ENCODE measurements at regions not wholly inside any gene's neighbourhood (a gene's known extent, or its start where the extent isn't known, plus 50 kb on each side); places are given as distances from the start of the nearest gene placed in this dataset.

DNA sequence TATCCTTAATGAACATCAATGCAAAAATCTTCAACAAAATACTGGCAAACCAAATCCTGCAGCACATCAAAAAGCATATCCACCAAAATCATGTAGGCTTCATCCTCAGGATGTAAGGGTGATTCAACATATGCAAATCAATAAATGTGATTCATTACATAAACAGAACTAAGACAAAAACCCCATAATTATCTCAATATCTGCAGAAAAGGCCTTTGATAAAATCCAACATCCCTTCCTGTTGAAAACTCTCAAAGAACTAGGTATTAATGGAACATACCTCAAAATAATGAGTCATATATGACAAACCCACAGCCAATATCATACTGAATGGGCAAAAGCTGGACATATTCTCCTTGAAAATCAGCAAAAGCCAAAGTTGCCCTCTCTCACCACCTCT, 54.6 kb upstream of the DEPDC1 start:
- Histone ChIP-seq H3K4me1 (ENCODE audit: control insufficient read depth in 2 of 2, insufficient read depth in 2 of 2, low read length in 1 of 2) (no peaks in the 10 kb centered on the region), H3K36me3 (ENCODE audit: control insufficient read depth in 2 of 2, insufficient read depth in 2 of 2, low read length in 1 of 2) (no peaks in the 10 kb centered on the region), H3K27me3 (ENCODE audit: control insufficient read depth in 1 of 2, insufficient read depth in 2 of 2, low read length in 2 of 2) (no peaks in the 10 kb centered on the region), H3K27ac (ENCODE audit: low read depth in 2 of 2, low read length in 1 of 2) (no peak overlapping the region), H3K9me3 (ENCODE audit: control insufficient read depth in 2 of 2, insufficient read depth in 1 of 2, low read depth in 1 of 2, low read length in 1 of 2) (peaks cover 0 to 2% of the 10 kb centered on the region in 2 donors), H3K4me3 (ENCODE audit: low read depth in 1 of 2, low read length in 2 of 2) (no peak overlapping the region)

DNA sequence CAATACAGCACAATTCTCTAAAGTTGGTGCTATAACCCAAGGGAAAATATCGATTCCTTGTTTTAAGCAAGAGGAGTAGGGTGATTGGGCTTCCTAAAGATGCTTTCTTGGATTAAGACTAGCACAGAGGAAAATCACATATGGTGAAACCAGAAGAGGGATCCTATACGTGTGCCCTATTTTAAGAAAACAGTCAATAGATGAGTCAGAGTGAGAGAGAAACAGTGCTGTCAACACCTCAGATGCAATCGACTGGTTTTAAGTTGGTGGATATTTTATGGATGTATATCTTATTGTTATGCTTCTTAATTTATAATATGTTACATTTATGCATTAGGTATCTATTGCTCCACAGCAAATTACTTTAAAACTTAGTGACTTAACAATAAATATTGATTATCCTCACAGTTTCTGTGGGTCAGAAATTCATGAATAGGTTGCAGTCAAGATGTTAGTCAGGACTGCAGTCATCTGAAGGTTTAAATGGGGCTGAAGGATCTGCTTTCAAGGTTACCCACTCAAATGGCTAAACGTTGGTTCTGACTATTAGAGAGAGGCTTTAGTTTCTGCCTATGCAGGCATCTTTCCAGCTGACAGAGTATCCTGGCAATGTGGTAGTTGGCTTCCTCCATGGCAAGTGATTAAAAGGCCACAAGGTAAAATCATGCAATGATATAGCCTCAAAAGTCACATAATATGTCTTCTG, 61.6 kb upstream of the DEPDC1 start:
- H3K27me3 ChIP-seq (ENCODE audit: control insufficient read depth in 1 of 2, insufficient read depth in 2 of 2, low read length in 2 of 2) = no peaks in the 10 kb centered on the region
- no peak overlapping the region for H3K4me3 ChIP-seq (ENCODE audit: low read depth in 1 of 2, low read length in 2 of 2)
- H3K27ac ChIP-seq (ENCODE audit: low read depth in 2 of 2, low read length in 1 of 2) = no peak overlapping the region
- 40 to 49% methylated on average over 4 of the region's 4 CpGs for WGBS, 2 donors
- H3K9me3 ChIP-seq (ENCODE audit: control insufficient read depth in 2 of 2, insufficient read depth in 1 of 2, low read depth in 1 of 2, low read length in 1 of 2) = peaks cover 0 to 2% of the 10 kb centered on the region in 2 donors
- no peaks in the 10 kb centered on the region for H3K36me3 ChIP-seq (ENCODE audit: control insufficient read depth in 2 of 2, insufficient read depth in 2 of 2, low read length in 1 of 2)
- H3K4me1 ChIP-seq (ENCODE audit: control insufficient read depth in 2 of 2, insufficient read depth in 2 of 2, low read length in 1 of 2) = no peaks in the 10 kb centered on the region

DNA sequence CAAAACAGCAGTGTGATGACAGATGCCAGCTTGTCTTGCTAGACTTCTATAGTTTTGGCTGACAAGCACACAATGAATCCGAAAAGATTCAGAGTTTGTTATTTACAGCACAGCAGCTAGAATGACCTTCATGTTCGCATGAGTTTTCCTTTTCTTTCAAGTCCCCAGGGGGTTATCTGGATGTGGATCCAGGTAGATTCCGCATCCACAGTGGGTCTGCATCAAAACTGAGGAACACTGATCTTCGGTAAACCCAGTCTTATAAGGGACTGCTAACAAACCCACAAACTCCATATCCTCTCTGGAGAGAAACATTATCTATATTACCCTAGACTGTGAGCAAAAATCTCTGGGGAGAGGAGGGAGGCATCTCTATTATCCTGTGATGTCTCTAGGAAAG, 69.0 kb upstream of the DEPDC1 start:
- WGBS, 2 donors = 70 to 77% methylated on average over 4 of the region's 4 CpGs
- no peaks in the 10 kb centered on the region for H3K27me3 ChIP-seq (ENCODE audit: control insufficient read depth in 1 of 2, insufficient read depth in 2 of 2, low read length in 2 of 2)

DNA sequence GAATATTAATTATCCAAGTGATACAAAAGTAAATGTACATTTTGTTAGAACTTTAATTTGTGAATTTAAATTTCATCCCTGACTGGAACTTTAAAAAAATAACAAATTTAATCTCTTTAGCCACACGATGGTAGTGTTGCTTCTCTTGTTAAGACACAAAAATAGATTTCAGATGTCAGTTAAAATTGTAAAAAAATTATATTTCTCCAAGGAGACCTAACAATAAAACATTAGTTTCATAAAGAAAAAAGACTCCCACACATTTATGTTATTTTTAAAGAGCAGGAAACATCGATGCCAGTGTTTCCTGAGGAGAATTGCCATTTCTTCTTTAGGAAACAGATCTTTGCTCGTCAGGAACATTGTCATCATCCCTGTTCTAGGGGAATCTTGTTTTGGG, 74.0 kb upstream of the DEPDC1 start:
- Histone ChIP-seq H3K9me3 (ENCODE audit: control insufficient read depth in 2 of 2, insufficient read depth in 1 of 2, low read depth in 1 of 2, low read length in 1 of 2) (no peaks in the 10 kb centered on the region), H3K27ac (ENCODE audit: low read depth in 2 of 2, low read length in 1 of 2) (no peak overlapping the region)
- WGBS, 2 donors = 17 to 31% methylated on average over 3 of the region's 3 CpGs

More for the DNA sequence above, 69.0 kb upstream of the DEPDC1 start:
- Histone ChIP-seq H3K4me3 (ENCODE audit: low read depth in 1 of 2, low read length in 2 of 2) (no peak overlapping the region), H3K4me1 (ENCODE audit: control insufficient read depth in 2 of 2, insufficient read depth in 2 of 2, low read length in 1 of 2) (no peaks in the 10 kb centered on the region), H3K9me3 (ENCODE audit: control insufficient read depth in 2 of 2, insufficient read depth in 1 of 2, low read depth in 1 of 2, low read length in 1 of 2) (no peaks in the 10 kb centered on the region), H3K27ac (ENCODE audit: low read depth in 2 of 2, low read length in 1 of 2) (no peak overlapping the region), H3K36me3 (ENCODE audit: control insufficient read depth in 2 of 2, insufficient read depth in 2 of 2, low read length in 1 of 2) (no peaks in the 10 kb centered on the region)

DNA sequence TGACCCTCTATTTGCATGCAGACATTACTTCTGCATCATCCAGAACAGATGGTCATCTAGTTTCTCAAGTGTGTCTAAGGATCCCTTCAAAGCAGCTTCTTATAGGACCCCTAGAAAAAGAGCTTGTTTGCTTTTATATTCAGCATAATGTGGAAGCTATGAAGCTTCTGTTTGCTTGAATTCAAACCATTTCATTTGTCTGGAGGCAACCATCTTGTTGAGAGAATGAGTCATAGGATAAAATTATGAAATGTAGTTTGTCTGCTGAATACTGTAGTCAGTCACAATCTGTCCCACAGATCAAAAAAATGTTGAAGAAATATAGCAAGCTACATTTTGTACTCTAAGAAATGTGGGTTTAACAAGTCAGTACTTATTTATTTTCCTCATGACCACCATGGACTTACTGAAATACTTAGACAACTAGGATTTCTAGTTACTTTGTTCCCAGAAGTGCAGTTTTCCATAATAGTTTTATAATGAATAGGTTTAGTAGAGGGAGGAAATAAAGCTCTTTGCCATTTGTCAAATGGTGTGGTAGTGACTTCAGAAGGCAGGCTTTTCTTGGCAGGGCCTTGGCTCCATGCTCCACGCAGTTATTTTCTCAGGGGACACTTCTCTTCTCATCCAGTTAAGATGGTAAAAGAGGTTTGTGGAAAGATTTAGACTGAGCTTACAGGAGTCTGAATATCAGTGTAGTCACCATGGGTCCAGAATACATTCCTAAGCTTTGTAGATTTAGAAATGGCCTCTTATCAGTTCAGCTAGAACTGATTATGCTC, 74.8 kb upstream of the DEPDC1 start:
- no peak overlapping the region for H3K4me3 ChIP-seq (ENCODE audit: low read depth in 1 of 2, low read length in 2 of 2)
- H3K27ac ChIP-seq (ENCODE audit: low read depth in 2 of 2, low read length in 1 of 2) = no peak overlapping the region
- peaks cover 0 to 2% of the 10 kb centered on the region in 2 donors for H3K27me3 ChIP-seq (ENCODE audit: control insufficient read depth in 1 of 2, insufficient read depth in 2 of 2, low read length in 2 of 2)
- no peaks in the 10 kb centered on the region for H3K36me3 ChIP-seq (ENCODE audit: control insufficient read depth in 2 of 2, insufficient read depth in 2 of 2, low read length in 1 of 2)
- WGBS, 2 donors = 51 to 75% methylated on average over 1 of the region's 1 CpG
- no peaks in the 10 kb centered on the region for H3K4me1 ChIP-seq (ENCODE audit: control insufficient read depth in 2 of 2, insufficient read depth in 2 of 2, low read length in 1 of 2)
- H3K9me3 ChIP-seq (ENCODE audit: control insufficient read depth in 2 of 2, insufficient read depth in 1 of 2, low read depth in 1 of 2, low read length in 1 of 2) = no peaks in the 10 kb centered on the region

More for the DNA sequence above, 74.0 kb upstream of the DEPDC1 start:
- H3K4me1 ChIP-seq (ENCODE audit: control insufficient read depth in 2 of 2, insufficient read depth in 2 of 2, low read length in 1 of 2) = no peaks in the 10 kb centered on the region
- H3K36me3 ChIP-seq (ENCODE audit: control insufficient read depth in 2 of 2, insufficient read depth in 2 of 2, low read length in 1 of 2) = no peaks in the 10 kb centered on the region
- H3K4me3 ChIP-seq (ENCODE audit: low read depth in 1 of 2, low read length in 2 of 2) = no peak overlapping the region
- H3K27me3 ChIP-seq (ENCODE audit: control insufficient read depth in 1 of 2, insufficient read depth in 2 of 2, low read length in 2 of 2) = no peaks in the 10 kb centered on the region

DNA sequence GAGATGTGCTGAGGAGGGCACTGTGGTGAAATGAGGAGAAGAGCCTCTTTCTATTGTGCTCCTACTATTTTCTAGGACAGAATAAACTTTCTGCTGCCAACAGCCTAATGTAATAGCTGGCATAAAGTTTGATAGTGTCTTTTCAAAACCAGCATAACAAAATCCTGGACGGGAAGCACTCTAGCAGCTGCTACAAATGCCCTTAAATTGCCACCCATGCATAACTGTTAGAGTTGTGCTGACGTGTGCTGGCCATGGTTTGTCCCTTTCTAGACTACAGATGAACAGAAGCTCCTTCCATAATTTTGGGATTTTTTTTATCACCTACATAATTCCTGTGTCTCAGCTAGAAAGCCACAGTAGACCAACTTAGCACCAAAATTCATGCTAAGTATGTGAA, 88.5 kb upstream of the DEPDC1 start:
- no peaks in the 10 kb centered on the region for H3K36me3 ChIP-seq (ENCODE audit: control insufficient read depth in 2 of 2, insufficient read depth in 2 of 2, low read length in 1 of 2)
- WGBS, 2 donors = 41 to 45% methylated on average over 2 of the region's 2 CpGs
- H3K27me3 ChIP-seq (ENCODE audit: control insufficient read depth in 1 of 2, insufficient read depth in 2 of 2, low read length in 2 of 2) = no peaks in the 10 kb centered on the region
- no peak overlapping the region for H3K4me3 ChIP-seq (ENCODE audit: low read depth in 1 of 2, low read length in 2 of 2)
- H3K9me3 ChIP-seq (ENCODE audit: control insufficient read depth in 2 of 2, insufficient read depth in 1 of 2, low read depth in 1 of 2, low read length in 1 of 2) = no peaks in the 10 kb centered on the region
- H3K27ac ChIP-seq (ENCODE audit: low read depth in 2 of 2, low read length in 1 of 2) = no peak overlapping the region
- no peaks in the 10 kb centered on the region for H3K4me1 ChIP-seq (ENCODE audit: control insufficient read depth in 2 of 2, insufficient read depth in 2 of 2, low read length in 1 of 2)

DNA sequence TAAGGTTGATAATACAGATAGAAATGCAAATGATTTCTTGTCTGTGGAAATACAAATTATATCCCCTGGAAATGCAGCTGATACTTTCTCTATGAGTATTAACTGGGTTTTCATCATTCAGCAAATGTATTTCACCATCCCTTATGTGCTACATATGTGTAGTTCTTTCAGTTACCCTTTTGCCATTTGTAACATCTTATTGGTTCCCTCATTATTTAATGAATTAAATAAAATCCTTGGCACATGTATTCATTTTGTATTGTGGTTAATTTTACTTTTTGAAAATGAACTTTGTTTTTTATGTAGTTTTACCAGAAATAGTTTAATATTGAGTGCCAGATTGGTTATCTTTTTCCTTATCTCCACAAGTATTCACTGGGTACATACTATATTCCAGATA, 89.9 kb upstream of the DEPDC1 start:
- Histone ChIP-seq H3K36me3 (ENCODE audit: control insufficient read depth in 2 of 2, insufficient read depth in 2 of 2, low read length in 1 of 2) (no peaks in the 10 kb centered on the region), H3K9me3 (ENCODE audit: control insufficient read depth in 2 of 2, insufficient read depth in 1 of 2, low read depth in 1 of 2, low read length in 1 of 2) (no peaks in the 10 kb centered on the region), H3K27ac (ENCODE audit: low read depth in 2 of 2, low read length in 1 of 2) (no peak overlapping the region), H3K27me3 (ENCODE audit: control insufficient read depth in 1 of 2, insufficient read depth in 2 of 2, low read length in 2 of 2) (no peaks in the 10 kb centered on the region), H3K4me1 (ENCODE audit: control insufficient read depth in 2 of 2, insufficient read depth in 2 of 2, low read length in 1 of 2) (no peaks in the 10 kb centered on the region), H3K4me3 (ENCODE audit: low read depth in 1 of 2, low read length in 2 of 2) (no peak overlapping the region)

DNA sequence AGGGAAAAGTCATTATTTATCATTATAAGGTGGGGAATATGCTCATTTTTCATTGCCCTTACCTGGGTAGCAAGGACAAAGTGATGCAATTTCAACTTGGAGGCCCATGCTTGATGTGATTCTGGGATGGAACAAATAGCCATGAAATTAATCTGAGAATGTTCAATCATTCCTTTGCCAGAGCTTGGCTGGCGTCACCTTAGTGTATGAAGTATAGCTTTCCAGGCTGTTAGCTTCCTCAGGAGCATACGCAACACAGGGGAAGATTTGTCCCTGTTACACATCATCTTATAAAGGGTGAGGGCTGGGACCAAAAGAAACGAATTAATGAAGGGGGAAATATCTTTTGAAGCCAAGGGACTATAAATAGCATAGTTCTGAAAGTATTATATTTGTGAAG, 91.4 kb upstream of the DEPDC1 start:
- no peak overlapping the region for H3K4me3 ChIP-seq (ENCODE audit: low read depth in 1 of 2, low read length in 2 of 2)
- no peak overlapping the region for H3K27ac ChIP-seq (ENCODE audit: low read depth in 2 of 2, low read length in 1 of 2)
- H3K27me3 ChIP-seq (ENCODE audit: control insufficient read depth in 1 of 2, insufficient read depth in 2 of 2, low read length in 2 of 2) = no peaks in the 10 kb centered on the region
- H3K4me1 ChIP-seq (ENCODE audit: control insufficient read depth in 2 of 2, insufficient read depth in 2 of 2, low read length in 1 of 2) = no peaks in the 10 kb centered on the region
- WGBS, 2 donors = 69 to 70% methylated on average over 3 of the region's 3 CpGs
- no peaks in the 10 kb centered on the region for H3K9me3 ChIP-seq (ENCODE audit: control insufficient read depth in 2 of 2, insufficient read depth in 1 of 2, low read depth in 1 of 2, low read length in 1 of 2)
- H3K36me3 ChIP-seq (ENCODE audit: control insufficient read depth in 2 of 2, insufficient read depth in 2 of 2, low read length in 1 of 2) = no peaks in the 10 kb centered on the region

DNA sequence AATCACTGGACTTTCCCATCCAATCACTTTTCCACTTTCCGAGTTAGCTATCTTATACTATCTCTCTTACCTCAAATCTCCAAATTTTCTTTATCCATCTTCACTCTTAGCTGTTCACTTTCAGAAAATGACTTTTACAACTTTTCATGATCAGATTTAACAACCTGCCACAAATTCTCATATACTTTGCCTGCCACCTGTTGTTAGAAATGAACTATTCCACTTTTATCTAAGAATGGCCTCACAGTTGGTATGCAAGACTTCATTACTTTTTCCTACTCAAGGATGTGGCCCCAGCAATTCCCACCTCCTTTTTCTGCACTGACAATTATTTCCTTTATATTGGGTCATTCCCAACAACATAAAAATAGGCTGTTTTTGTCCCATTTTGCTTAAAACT, 93.6 kb upstream of the DEPDC1 start:
- 82 to 89% methylated on average over 1 of the region's 1 CpG for WGBS, 2 donors
- no peaks in the 10 kb centered on the region for H3K9me3 ChIP-seq (ENCODE audit: control insufficient read depth in 2 of 2, insufficient read depth in 1 of 2, low read depth in 1 of 2, low read length in 1 of 2)
- no peak overlapping the region for H3K27ac ChIP-seq (ENCODE audit: low read depth in 2 of 2, low read length in 1 of 2)
- H3K36me3 ChIP-seq (ENCODE audit: control insufficient read depth in 2 of 2, insufficient read depth in 2 of 2, low read length in 1 of 2) = no peaks in the 10 kb centered on the region
- H3K27me3 ChIP-seq (ENCODE audit: control insufficient read depth in 1 of 2, insufficient read depth in 2 of 2, low read length in 2 of 2) = no peaks in the 10 kb centered on the region
- H3K4me1 ChIP-seq (ENCODE audit: control insufficient read depth in 2 of 2, insufficient read depth in 2 of 2, low read length in 1 of 2) = no peaks in the 10 kb centered on the region
- H3K4me3 ChIP-seq (ENCODE audit: low read depth in 1 of 2, low read length in 2 of 2) = no peak overlapping the region

DNA sequence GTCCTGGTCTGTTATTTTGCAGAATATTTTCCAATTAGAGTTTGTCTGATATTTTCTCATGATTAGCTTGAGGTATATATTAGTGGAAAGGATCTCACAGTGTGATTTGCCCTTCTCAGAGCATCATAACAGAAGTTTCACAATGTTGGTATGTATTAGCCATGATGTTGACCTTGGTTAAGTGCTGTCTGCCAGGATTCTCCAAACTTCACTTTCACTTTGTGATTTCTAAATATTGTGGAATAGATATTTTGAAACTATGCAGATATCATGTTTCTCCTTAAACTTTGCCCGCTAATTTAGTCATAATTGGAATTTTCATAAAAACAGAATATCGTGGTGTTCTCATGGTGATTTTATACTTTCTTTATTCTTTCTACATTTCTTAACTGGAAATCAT, 98.0 kb upstream of the DEPDC1 start:
- H3K4me3 ChIP-seq (ENCODE audit: low read depth in 1 of 2, low read length in 2 of 2) = no peak overlapping the region
- 93 to 95% methylated on average over 2 of the region's 2 CpGs for WGBS, 2 donors
- no peaks in the 10 kb centered on the region for H3K27me3 ChIP-seq (ENCODE audit: control insufficient read depth in 1 of 2, insufficient read depth in 2 of 2, low read length in 2 of 2)
- no peaks in the 10 kb centered on the region for H3K4me1 ChIP-seq (ENCODE audit: control insufficient read depth in 2 of 2, insufficient read depth in 2 of 2, low read length in 1 of 2)
- no peaks in the 10 kb centered on the region for H3K36me3 ChIP-seq (ENCODE audit: control insufficient read depth in 2 of 2, insufficient read depth in 2 of 2, low read length in 1 of 2)
- no peak overlapping the region for H3K27ac ChIP-seq (ENCODE audit: low read depth in 2 of 2, low read length in 1 of 2)
- H3K9me3 ChIP-seq (ENCODE audit: control insufficient read depth in 2 of 2, insufficient read depth in 1 of 2, low read depth in 1 of 2, low read length in 1 of 2) = no peaks in the 10 kb centered on the region
